Duodenal mucosa (tissue), 2 donors: ENCODE measurements at regions not wholly inside any gene's neighbourhood (a gene's known extent, or its start where the extent isn't known, plus 50 kb on each side); places are given as distances from the start of the nearest gene placed in this dataset.
"Not testable (repeated sequence)": the region's sequence is repeated elsewhere in the genome, so short reads cannot be mapped to it uniquely, and the experiment has no call there.

Experiments used
- H3K27ac ChIP-seq: one replicate; pipeline ENCODE4 v1.7.0; 2013; ENCODE audit warnings: low read depth, low read length
- H3K27me3 ChIP-seq, 2 donors: one replicate each; pipeline ENCODE4 v1.7.0; 2013; ENCODE audit warnings: low read length in 2 of 2, control low read depth in 1 of 2; ENCODE audit not compliant: insufficient read depth in 2 of 2, control insufficient read depth in 1 of 2
- H3K36me3 ChIP-seq, 2 donors: one replicate each; pipeline ENCODE4 v1.7.0; 2013; ENCODE audit warnings: low read length in 2 of 2, control low read depth in 1 of 2; ENCODE audit not compliant: insufficient read depth in 2 of 2, control insufficient read depth in 1 of 2
- H3K4me1 ChIP-seq, 2 donors: one replicate each; pipeline ENCODE4 v1.7.0; 2013; ENCODE audit warnings: low read length in 2 of 2, control low read depth in 1 of 2; ENCODE audit not compliant: insufficient read depth in 2 of 2, control insufficient read depth in 1 of 2
- H3K4me3 ChIP-seq, 2 donors: one replicate each; pipeline ENCODE4 v1.7.0; 2013; ENCODE audit warnings: low read length in 2 of 2, low read depth in 1 of 2
- H3K9ac ChIP-seq, 2 donors: one replicate each; pipeline ENCODE4 v1.7.0; 2013; ENCODE audit warnings: low read length in 2 of 2, low read depth in 1 of 2
- H3K9me3 ChIP-seq, 2 donors: one replicate each; pipeline ENCODE4 v1.7.0; 2013; ENCODE audit warnings: low read length in 2 of 2, control low read depth in 1 of 2; ENCODE audit not compliant: control insufficient read depth in 1 of 2

DNA sequence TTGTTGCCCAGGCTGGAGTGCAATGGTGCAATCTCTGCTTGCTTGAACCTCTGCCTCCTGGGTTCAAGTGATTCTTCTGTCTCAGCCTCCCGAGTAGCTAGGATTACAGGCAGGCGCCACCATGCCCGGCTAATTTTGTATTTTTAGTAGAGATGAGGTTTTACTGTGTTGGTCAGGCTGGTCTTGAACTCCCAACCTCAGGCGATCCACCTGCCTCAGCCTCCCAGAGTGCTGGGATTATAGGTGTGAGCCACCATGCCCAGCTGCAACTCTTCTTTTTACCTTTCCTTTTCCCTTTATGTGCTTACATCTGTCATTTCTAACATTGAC lies 106.5 kb upstream of the TPTE start:
- H3K4me1 ChIP-seq: not testable (repeated sequence)
- H3K9me3 ChIP-seq: peaks cover 49 to 55% of the 10 kb centered on the region in 2 donors

DNA sequence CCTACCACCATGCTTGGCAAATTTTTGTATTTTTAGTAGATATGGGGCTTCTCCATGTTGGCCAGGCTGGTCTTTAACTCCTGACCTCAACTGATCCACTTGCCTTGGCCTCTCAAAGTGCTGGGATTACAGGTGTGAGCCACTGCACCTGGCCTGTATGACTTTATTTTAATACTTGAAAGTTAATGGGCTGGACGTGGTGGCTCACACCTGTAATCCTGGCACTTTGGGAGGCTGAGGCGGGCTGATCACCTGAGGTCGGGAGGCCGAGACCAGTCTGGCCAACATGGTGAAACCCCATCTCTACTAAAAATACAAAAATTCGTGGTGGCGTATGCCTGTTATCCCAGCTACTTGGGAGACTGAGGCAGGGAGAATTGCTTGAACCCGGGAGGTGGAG lies 105.9 kb upstream of the TPTE start:
- H3K36me3 ChIP-seq, H3K4me1 ChIP-seq, H3K9ac ChIP-seq, H3K4me3 ChIP-seq, H3K27me3 ChIP-seq, H3K27ac ChIP-seq: not testable (repeated sequence)
- peaks cover 51 to 55% of the 10 kb centered on the region in 2 donors for H3K9me3 ChIP-seq

More for the DNA sequence above, 106.5 kb upstream of the TPTE start:
- not testable (repeated sequence) for H3K4me3 ChIP-seq, H3K27ac ChIP-seq, H3K9ac ChIP-seq, H3K27me3 ChIP-seq, H3K36me3 ChIP-seq

DNA sequence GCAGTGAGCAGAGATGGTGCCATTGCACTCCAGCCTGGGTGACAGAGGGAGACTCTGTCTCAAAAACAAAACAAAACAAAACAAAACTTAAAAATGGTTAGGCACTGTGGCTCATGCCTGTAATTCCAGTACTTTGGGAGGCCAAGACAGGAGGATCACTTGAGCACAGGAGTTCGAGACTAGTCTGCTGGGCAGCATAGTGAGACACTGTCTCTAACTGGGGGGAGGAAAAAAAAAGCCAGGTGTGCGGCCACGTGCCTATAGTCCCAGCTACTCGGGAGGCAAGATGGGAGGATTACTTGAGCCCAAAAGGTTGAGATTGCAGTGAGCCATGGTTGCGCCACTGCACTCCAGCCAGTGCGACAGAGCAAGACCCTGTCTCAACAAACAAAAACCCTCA lies 105.5 kb upstream of the TPTE start:
- not testable (repeated sequence) for H3K36me3 ChIP-seq, H3K4me1 ChIP-seq, H3K27me3 ChIP-seq, H3K9ac ChIP-seq, H3K4me3 ChIP-seq, H3K27ac ChIP-seq
- peaks cover 55 to 57% of the 10 kb centered on the region in 2 donors for H3K9me3 ChIP-seq

DNA sequence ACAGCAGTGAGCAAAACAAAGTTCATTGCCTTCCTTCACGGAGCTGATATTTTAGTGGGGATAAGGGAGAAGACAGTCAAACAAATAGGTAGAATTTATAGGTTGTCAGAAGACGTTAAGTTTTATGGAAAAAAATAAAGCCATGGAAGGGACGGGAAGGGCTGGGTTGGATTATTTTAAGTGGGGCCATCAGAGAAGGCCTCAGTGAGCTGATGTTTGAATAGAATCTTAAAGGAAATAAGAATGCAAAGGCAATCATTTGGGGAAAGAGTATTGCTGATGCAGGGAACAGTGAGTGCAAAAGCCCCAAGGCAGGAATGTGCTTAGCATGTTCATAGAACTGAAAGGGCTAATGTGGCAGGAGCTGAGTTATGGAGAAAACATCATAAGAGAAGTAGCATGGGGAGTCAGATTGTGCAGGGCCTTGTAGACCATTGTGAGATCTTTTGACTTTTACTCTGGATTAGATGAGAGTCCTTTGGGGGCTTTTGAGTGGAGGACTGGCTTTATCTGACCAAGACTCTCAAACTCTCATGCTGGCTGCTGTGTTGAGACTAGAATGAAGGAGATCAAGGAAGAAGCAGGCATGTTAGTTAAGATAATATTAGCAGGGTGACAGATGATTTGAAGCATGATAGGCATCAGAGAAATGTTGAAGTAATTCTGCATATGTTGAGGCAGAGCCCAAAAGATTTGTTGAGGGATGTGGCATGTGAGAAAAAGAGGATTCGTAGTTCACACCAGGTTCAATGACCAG lies 104.5 kb upstream of the TPTE start:
- H3K27ac ChIP-seq, H3K9ac ChIP-seq, H3K4me1 ChIP-seq, H3K36me3 ChIP-seq, H3K4me3 ChIP-seq, H3K27me3 ChIP-seq: not testable (repeated sequence)
- H3K9me3 ChIP-seq: peaks cover 60 to 61% of the 10 kb centered on the region in 2 donors

DNA sequence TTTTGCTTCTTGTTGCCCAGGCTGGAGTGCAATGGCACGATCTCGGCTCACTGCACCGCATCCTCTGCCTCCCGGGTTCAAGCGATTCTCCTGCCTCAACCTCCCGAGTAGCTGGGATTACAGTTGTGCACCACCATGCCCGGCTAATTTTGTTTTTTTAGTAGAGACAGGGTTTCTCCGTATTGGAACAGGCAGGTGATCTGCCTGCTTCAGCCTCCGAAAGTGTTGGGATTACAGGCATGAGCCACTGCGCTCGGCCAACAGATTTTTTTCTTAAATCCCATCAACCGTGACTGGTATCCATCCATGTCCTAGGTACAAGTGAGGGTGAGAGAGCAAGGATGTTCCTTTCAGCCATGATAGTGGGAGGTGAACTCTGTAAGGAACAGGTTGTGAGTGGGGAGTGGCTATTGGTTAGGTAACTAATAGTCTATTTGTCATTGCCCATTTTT lies 103.8 kb upstream of the TPTE start:
- H3K4me3 ChIP-seq, H3K27ac ChIP-seq, H3K9ac ChIP-seq, H3K4me1 ChIP-seq, H3K36me3 ChIP-seq, H3K27me3 ChIP-seq: not testable (repeated sequence)
- H3K9me3 ChIP-seq: peaks cover 58 to 66% of the 10 kb centered on the region in 2 donors

DNA sequence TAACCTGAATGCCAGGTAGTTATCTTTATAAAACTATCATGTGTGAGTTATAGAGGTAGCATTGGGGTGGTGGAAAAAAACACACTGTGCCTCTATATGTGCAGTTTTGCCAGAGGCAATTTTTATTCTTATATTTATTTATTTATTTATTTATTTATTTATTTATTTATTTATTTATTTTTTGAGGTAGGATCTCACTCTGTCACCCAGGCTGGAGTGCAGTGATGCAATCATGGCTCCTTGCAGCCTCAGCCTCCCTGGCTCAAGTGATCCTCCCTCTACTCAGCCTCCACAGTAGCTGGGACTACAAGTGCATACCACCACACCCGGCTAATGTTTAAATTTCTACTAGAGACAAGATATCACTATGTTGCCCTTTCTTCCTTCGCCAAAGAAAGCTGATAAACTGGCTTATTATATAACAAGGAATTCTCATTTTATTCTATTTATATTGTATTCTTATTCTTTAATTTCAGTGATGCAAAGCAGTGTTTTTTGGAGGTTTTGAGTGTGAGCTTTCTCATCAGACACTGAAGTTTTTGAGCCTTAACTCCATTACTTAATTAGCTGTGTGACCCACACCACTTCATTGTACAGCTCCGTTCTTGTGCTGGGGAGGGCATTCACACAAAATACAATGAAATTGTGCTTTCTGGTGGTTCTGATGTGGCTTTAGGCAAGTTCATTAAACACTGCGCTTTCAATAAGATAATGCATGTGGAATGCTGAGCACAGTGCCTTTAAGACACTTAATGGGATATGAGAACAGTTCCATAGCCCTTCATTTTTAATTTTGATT lies 102.9 kb upstream of the TPTE start:
- H3K4me3 ChIP-seq, H3K27me3 ChIP-seq, H3K36me3 ChIP-seq, H3K9ac ChIP-seq, H3K27ac ChIP-seq, H3K4me1 ChIP-seq: not testable (repeated sequence)
- H3K9me3 ChIP-seq: peaks cover 50 to 63% of the 10 kb centered on the region in 2 donors

DNA sequence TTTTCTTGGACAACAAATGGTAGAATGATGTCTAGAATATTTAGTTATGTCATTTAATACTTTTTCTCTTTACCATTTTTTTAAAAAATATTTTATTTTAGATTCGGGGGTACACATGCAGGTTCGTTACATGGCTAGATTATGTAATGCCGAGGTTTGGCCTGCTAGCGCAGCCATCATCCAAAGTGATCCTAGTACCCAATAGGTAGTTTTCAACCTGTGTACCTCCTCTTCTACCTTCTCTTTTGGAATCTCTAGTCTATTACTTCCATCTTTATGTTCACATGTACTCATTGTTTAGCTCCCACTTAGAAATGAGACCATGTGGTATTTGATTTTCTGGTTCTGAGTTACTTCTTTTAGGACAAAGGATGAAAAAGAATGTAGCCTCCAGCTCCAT lies 100.2 kb upstream of the TPTE start:
- not testable (repeated sequence) for H3K27ac ChIP-seq, H3K36me3 ChIP-seq, H3K4me3 ChIP-seq, H3K27me3 ChIP-seq, H3K9ac ChIP-seq, H3K4me1 ChIP-seq
- peaks cover 48 to 55% of the 10 kb centered on the region in 2 donors for H3K9me3 ChIP-seq

DNA sequence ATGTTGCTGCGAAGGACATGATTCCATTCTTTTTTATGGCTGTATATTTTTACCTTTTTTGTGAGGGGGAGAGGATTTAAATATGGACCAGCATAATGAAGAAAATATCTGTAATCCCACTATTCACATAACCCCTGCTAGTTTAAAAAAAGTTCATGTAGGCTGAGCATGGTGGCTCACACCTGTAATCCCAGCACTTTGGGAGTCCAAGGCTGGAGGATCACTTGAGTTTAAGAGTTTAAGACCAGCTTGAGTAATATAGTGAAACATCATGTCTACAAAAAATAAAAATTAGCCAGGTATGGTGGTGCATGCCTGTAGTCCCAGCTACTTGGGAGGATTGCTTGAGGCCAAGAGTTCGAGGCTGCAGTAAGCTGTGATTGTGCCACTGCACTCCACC lies 99.8 kb upstream of the TPTE start:
- H3K9ac ChIP-seq, H3K36me3 ChIP-seq, H3K27me3 ChIP-seq, H3K4me1 ChIP-seq, H3K4me3 ChIP-seq, H3K27ac ChIP-seq: not testable (repeated sequence)
- peaks cover 44 to 53% of the 10 kb centered on the region in 2 donors for H3K9me3 ChIP-seq

DNA sequence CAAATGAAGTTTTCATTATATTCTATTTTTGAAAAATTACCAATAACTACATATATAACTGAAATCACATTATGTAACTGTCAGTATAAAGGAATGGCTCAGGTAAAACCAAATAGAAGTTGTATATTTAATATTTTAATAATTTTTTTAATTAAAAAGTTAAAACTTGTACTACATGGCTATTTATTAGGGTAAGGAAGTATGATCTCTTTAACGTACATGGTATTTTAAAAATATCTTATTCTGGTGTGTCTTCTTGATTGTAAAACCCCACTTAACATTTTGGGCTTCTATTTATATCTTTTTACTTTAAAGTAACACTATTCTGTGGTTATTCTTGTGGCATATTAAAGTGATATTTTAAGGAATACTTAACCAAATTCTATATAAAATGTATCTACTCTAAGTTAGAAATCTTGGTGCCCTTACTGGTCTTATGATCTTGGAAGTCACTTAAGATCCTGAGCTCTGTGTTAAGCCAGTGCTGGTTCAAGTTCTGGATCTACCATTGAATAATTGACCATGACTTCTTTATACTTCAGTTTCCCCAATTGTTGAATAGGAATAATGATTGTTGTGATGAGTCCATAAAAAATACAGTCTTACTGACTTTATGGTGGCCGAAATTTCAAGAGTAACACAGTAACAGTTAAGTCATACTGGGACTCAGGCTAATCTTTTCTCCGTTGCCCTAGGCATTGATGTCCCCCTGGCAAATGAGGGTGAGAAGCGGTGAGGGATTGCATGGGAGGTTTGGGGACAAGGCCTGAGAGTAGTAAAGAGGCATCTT lies 97.1 kb upstream of the TPTE start:
- H3K9me3 ChIP-seq: peaks cover 49 to 51% of the 10 kb centered on the region in 2 donors
- not testable (repeated sequence) for H3K36me3 ChIP-seq, H3K27me3 ChIP-seq, H3K27ac ChIP-seq, H3K4me1 ChIP-seq, H3K9ac ChIP-seq, H3K4me3 ChIP-seq

DNA sequence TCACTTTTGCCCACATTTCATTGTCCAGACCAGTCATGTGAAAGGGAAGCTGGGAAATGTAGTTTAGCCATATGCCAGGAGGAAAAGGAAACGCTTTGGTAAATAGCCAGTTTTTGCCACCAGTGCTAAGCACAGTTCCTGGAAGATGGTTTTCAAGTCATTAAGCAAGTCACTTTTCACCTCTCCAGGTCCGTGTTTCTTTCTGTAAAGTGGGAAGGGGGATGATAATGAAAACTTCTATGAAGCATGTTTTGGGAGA lies 96.6 kb upstream of the TPTE start:
- not testable (repeated sequence) for H3K27me3 ChIP-seq, H3K9ac ChIP-seq, H3K4me1 ChIP-seq, H3K27ac ChIP-seq, H3K4me3 ChIP-seq, H3K36me3 ChIP-seq
- peaks cover 49 to 51% of the 10 kb centered on the region in 2 donors for H3K9me3 ChIP-seq
